Right atrium auricular region (tissue), 2 donors: ENCODE measurements at regions not wholly inside any gene's neighbourhood (a gene's known extent, or its start where the extent isn't known, plus 50 kb on each side); places are given as distances from the start of the nearest gene placed in this dataset.

Source experiments
- DNase-seq: peaks from one replicate; pipeline ENCODE4 v3.0.0-alpha.2; 2019; ENCODE audit warnings: low spot score
- H3K27ac ChIP-seq, 2 donors: fragments of 200-600 bp; sonication (generic); 1 replicate in 1 of 2; 2 replicates in 1 of 2; pipeline ENCODE4 v1.5.1; 2016 to 2019
- H3K27me3 ChIP-seq, 2 donors: fragments of 200-600 bp; sonication (generic); one replicate each; pipeline versions ENCODE4 v1.5.1 to v1.6.0; 2017 to 2019
- H3K36me3 ChIP-seq: fragments of 200-600 bp; sonication (generic); one replicate; pipeline ENCODE4 v1.5.1; 2016
- H3K4me1 ChIP-seq, 2 donors: fragments of 200-600 bp; sonication (generic); one replicate each; pipeline versions ENCODE4 v1.5.1 to v1.6.0; 2017 to 2019
- H3K4me3 ChIP-seq, 2 donors: fragments of 200-600 bp; sonication (generic); 1 replicate in 1 of 2; 2 replicates in 1 of 2; pipeline ENCODE4 v1.5.1; 2017 to 2019; ENCODE audit warnings: mild to moderate bottlenecking in 1 of 2, moderate library complexity in 1 of 2
- H3K9me3 ChIP-seq, 2 donors: fragments of 200-600 bp; sonication (generic); one replicate each; pipeline ENCODE4 v1.5.1; 2019
- CTCF ChIP-seq, 2 donors: fragments of 200-600 bp; sonication (generic); IDR thresholded peaks; one replicate each; pipeline ENCODE4 v1.5.1; 2019; ENCODE audit warnings: antibody characterized with exemption in 2 of 2

GRCh38 chr6:1087154-1087843, 224.6 kb upstream of the FOXQ1 start:
- no peak overlapping the region for H3K4me3 ChIP-seq
- H3K27me3 ChIP-seq = no peaks in the 10 kb centered on the region
- DNase-seq = no peak
- no peaks in the 10 kb centered on the region for H3K36me3 ChIP-seq
- TF ChIP-seq CTCF (IDR thresholded peaks at IDR 0.05) = no peak
- no peak overlapping the region for H3K27ac ChIP-seq
- no peaks in the 10 kb centered on the region for H3K4me1 ChIP-seq
- no peaks in the 10 kb centered on the region for H3K9me3 ChIP-seq

GRCh38 chr6:1086446-1087153, 225.3 kb upstream of the FOXQ1 start:
- DNase-seq = no peak
- H3K27ac ChIP-seq = no peak overlapping the region
- H3K9me3 ChIP-seq = no peaks in the 10 kb centered on the region
- no peaks in the 10 kb centered on the region for H3K36me3 ChIP-seq
- no peaks in the 10 kb centered on the region for H3K27me3 ChIP-seq
- H3K4me3 ChIP-seq = no peak overlapping the region
- TF ChIP-seq CTCF (IDR thresholded peaks at IDR 0.05) = no peak
- H3K4me1 ChIP-seq = no peaks in the 10 kb centered on the region

- Histone ChIP-seq H3K27me3 (no peaks in the 10 kb centered on the region), H3K4me1 (no peaks in the 10 kb centered on the region), H3K36me3 (no peaks in the 10 kb centered on the region), H3K4me3 (no peak overlapping the region), H3K9me3 (no peaks in the 10 kb centered on the region), H3K27ac (no peak overlapping the region)
- no peak for TF ChIP-seq CTCF (IDR thresholded peaks at IDR 0.05)
- no peak for DNase-seq
Measured at GRCh38 chr6:1082285-1082935, 229.5 kb upstream of the FOXQ1 start.

- no peak for TF ChIP-seq CTCF (IDR thresholded peaks at IDR 0.05)
- Histone ChIP-seq H3K27ac (no peak overlapping the region), H3K9me3 (no peaks in the 10 kb centered on the region), H3K4me1 (no peaks in the 10 kb centered on the region), H3K36me3 (no peaks in the 10 kb centered on the region), H3K27me3 (no peaks in the 10 kb centered on the region), H3K4me3 (no peak overlapping the region)
- DNase-seq = no peak
Measured at GRCh38 chr6:1081551-1082284, 230.2 kb upstream of the FOXQ1 start.

GRCh38 chr6:1080453-1081337, 231.2 kb upstream of the FOXQ1 start:
- Histone ChIP-seq H3K36me3 (no peaks in the 10 kb centered on the region), H3K27ac (no peak overlapping the region), H3K4me3 (no peak overlapping the region), H3K9me3 (no peaks in the 10 kb centered on the region), H3K27me3 (no peaks in the 10 kb centered on the region), H3K4me1 (no peaks in the 10 kb centered on the region)
- no peak for TF ChIP-seq CTCF (IDR thresholded peaks at IDR 0.05)
- DNase-seq = no peak
